ENCODE measurements at regions not wholly inside any gene's neighbourhood (a gene's known extent, or its start where the extent isn't known, plus 50 kb on each side); places are given as distances from the start of the nearest gene placed in this dataset.

DNA sequence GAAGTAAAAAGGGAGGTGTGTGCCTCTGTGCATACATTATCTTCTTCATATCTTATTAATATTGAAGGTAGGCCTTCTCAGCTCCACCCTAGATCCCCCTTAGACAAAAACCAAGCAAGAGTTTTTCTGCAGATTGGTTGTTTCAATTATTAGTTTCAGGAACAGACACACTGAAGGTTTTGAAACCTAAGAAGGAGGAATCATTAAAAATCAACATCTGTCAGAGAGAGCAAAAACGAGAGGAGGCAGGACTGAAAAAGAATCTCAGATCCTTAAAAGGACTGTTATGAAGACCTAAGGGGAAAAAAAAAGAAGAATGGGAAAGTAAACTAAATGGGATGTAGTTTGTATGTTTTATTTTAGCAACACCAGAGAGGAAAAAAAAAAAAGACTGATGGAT, 560.8 kb upstream of the JAG1 start:
- no peak for DNase-seq (ENCODE audit: low read depth)
- no peak for TF ChIP-seq CTCF (IDR thresholded peaks at IDR 0.05; ENCODE audit: insufficient read depth, low read length)
- H3K4me3 ChIP-seq (ENCODE audit: low read depth, low read length) = no peak overlapping the region

- DNase-seq (ENCODE audit: low read depth) = peak; percentile 52
- TF ChIP-seq CTCF (IDR thresholded peaks at IDR 0.05; ENCODE audit: insufficient read depth, low read length) = no peak
- no peak overlapping the region for H3K4me3 ChIP-seq (ENCODE audit: low read depth, low read length)
These were observed 561.3 kb upstream of the JAG1 start for GRCh38 chr20:11235058-11235457.

- no peak overlapping the region for H3K4me3 ChIP-seq (ENCODE audit: low read depth, low read length)
- no peak for TF ChIP-seq CTCF (IDR thresholded peaks at IDR 0.05; ENCODE audit: insufficient read depth, low read length)
These were observed 568.5 kb upstream of the JAG1 start for GRCh38 chr20:11242320-11242719.

GRCh38 chr20:11245431-11245830, 571.6 kb upstream of the JAG1 start:
- no peak for TF ChIP-seq CTCF (IDR thresholded peaks at IDR 0.05; ENCODE audit: insufficient read depth, low read length)
- no peak for DNase-seq (ENCODE audit: low read depth)
- no peak overlapping the region for H3K4me3 ChIP-seq (ENCODE audit: low read depth, low read length)

More at GRCh38 chr20:11242320-11242719, 568.5 kb upstream of the JAG1 start:
- no peak for DNase-seq (ENCODE audit: low read depth)

GRCh38 chr20:11246251-11246775, 572.5 kb upstream of the JAG1 start:
- no peak overlapping the region for H3K4me3 ChIP-seq (ENCODE audit: low read depth, low read length)
- TF ChIP-seq CTCF (IDR thresholded peaks at IDR 0.05; ENCODE audit: insufficient read depth, low read length) = no peak
- DNase-seq (ENCODE audit: low read depth) = no peak

DNA sequence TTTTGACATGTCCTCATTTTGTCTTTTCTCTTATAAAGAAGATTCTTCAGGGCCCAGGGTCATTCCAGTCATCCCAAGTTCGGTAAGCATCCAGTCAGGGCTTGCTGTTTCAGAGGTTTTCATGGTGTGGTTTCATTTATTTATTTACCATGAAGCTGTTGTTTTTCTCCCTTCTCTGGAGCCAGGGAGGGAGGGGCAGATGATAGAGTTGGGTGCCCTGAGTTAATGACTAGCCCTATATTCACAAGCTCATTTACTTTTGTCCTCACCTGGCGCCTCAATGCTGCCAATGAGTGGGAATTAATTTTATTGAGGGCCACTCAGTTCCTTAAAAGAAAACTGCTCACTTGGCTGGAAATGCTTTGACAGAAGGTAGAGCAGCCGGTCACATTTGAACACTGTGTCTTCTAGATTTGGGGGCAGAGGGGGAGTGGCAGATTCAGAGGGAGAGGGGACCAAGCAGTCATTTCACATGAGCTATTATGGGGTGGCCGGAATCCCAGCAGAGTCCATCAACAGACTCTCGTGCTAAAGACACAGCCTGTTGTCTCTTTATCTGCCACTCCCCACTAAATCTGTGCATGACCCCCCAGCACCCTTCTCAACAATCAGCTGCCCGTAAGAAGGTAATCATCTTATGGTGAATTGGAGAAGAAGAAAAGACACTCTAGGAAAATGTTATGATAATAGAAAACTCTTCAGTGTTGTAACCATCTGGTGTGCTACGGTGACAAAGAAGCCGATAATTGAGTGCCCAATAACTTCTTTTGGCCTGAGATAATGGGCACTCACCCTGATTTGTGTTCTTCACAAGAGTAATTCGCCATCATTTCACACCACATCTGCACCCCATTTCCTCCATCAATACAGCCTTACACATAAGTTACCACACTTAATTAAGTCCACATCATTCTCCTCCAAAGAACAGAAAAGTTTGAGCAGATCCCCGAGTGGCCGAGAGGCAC, 573.5 kb upstream of the JAG1 start:
- no peak for DNase-seq (ENCODE audit: low read depth)
- no peak for TF ChIP-seq CTCF (IDR thresholded peaks at IDR 0.05; ENCODE audit: insufficient read depth, low read length)

More for the DNA sequence above, 573.5 kb upstream of the JAG1 start:
- H3K4me3 ChIP-seq (ENCODE audit: low read depth, low read length) = no peak overlapping the region

All from fibroblast of the aortic adventitia (primary cell).